Ascending aorta (tissue), 2 donors: ENCODE measurements at regions not wholly inside any gene's neighbourhood (a gene's known extent, or its start where the extent isn't known, plus 50 kb on each side); places are given as distances from the start of the nearest gene placed in this dataset.

Experiments
- DNase-seq, 2 donors: peaks; one replicate each; pipeline ENCODE4 v3.0.0-alpha.2; 2019; ENCODE audit warnings: low spot score in 2 of 2
- H3K27ac ChIP-seq, 2 donors: fragments of 200-600 bp; sonication (generic); one replicate each; pipeline ENCODE4 v1.5.1; 2016 to 2017; ENCODE audit warnings: mild to moderate bottlenecking in 1 of 2
- H3K27me3 ChIP-seq: fragments of 200-600 bp; sonication (generic); one replicate; pipeline ENCODE4 v1.5.1; 2017
- H3K36me3 ChIP-seq, 2 donors: fragments of 200-600 bp; sonication (generic); one replicate each; pipeline ENCODE4 v1.5.1; 2016
- H3K4me1 ChIP-seq, 2 donors: fragments of 200-600 bp; sonication (generic); one replicate each; pipeline ENCODE4 v1.5.1; 2016 to 2017; ENCODE audit warnings: mild to moderate bottlenecking in 1 of 2
- H3K4me3 ChIP-seq, 2 donors: fragments of 200-600 bp; sonication (generic); one replicate each; pipeline ENCODE4 v1.5.1; 2016 to 2017; ENCODE audit warnings: mild to moderate bottlenecking in 1 of 2
- H3K9me3 ChIP-seq, 2 donors: fragments of 200-600 bp; sonication (generic); one replicate each; pipeline ENCODE4 v1.5.1; 2016
- intact Hi-C: fragments of 100-400 bp; cut with DNase I; formaldehyde crosslinking; loops from one replicate; pipeline ENCODE4 v1.15.1; 2023
- TF ChIP-seq, protein P1 (sequence below), 3 experiments: fragments of 200-600 bp in 2 of 3; fragments of 450-650 bp in 1 of 3; sonication (generic) in 2 of 3; IDR thresholded peaks; one replicate each; pipeline ENCODE4 v1.5.1; 2016 to 2019; ENCODE audit warnings: antibody characterized with exemption in 3 of 3, mild to moderate bottlenecking in 1 of 3, moderate library complexity in 1 of 3

DNA sequence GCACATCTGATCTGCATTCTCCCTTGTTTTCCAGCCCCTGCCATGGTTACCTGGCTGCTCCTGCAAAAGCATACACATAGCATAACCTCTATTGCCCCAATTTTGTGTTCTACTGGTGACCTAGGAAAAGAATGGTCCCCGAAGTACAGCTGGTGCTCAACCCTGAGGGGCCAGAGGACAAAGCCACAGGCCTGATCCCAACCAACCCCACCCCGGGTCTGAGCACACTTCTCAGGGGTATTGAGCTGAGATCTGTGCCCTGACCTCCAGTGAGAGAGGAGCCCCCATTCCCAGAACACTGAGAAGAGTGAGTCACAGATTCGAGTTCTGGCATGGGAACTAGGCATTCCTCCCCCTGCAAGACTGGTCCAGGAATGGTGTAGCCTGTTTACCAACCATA is 465.5 kb upstream of the ACTRT1 start:
- Histone ChIP-seq H3K36me3 (no peaks in the 10 kb centered on the region), H3K4me3 (no peak overlapping the region), H3K27me3 (no peaks in the 10 kb centered on the region), H3K4me1 (no peaks in the 10 kb centered on the region), H3K27ac (no peak overlapping the region), H3K9me3 (no peaks in the 10 kb centered on the region)
- intact Hi-C loops = no loop called here
- peak in 1 of 2 donors; percentile 54 for DNase-seq
- TF ChIP-seq, protein P1, sequence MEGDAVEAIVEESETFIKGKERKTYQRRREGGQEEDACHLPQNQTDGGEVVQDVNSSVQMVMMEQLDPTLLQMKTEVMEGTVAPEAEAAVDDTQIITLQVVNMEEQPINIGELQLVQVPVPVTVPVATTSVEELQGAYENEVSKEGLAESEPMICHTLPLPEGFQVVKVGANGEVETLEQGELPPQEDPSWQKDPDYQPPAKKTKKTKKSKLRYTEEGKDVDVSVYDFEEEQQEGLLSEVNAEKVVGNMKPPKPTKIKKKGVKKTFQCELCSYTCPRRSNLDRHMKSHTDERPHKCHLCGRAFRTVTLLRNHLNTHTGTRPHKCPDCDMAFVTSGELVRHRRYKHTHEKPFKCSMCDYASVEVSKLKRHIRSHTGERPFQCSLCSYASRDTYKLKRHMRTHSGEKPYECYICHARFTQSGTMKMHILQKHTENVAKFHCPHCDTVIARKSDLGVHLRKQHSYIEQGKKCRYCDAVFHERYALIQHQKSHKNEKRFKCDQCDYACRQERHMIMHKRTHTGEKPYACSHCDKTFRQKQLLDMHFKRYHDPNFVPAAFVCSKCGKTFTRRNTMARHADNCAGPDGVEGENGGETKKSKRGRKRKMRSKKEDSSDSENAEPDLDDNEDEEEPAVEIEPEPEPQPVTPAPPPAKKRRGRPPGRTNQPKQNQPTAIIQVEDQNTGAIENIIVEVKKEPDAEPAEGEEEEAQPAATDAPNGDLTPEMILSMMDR (IDR thresholded peaks at IDR 0.05) = no peak

DNA sequence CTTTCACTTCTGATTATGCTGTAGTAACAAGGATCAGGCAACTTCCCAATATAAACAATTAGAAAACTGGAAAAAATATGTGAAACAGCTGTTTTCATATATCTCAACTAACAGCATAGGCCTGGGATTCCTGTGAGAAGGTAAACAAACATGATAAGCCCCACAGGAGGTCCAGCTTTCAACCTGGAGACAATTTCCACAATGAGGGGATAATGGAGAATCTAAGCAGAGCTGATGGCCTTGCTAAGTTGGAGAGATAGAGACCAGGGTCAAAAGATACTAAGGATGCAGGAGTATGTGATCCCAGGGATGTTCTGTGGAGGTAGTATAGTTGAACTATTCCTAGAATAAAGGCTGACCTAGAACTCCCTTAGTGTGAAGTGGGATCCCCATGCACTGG is 452.3 kb upstream of the ACTRT1 start:
- no peak for DNase-seq
- TF ChIP-seq, protein P1 (IDR thresholded peaks at IDR 0.05) = no peak
- no peak overlapping the region for H3K4me3 ChIP-seq
- intact Hi-C loops = no loop called here
- no peaks in the 10 kb centered on the region for H3K27me3 ChIP-seq
- H3K9me3 ChIP-seq = no peaks in the 10 kb centered on the region
- no peaks in the 10 kb centered on the region for H3K4me1 ChIP-seq
- no peaks in the 10 kb centered on the region for H3K36me3 ChIP-seq
- no peak overlapping the region for H3K27ac ChIP-seq

DNA sequence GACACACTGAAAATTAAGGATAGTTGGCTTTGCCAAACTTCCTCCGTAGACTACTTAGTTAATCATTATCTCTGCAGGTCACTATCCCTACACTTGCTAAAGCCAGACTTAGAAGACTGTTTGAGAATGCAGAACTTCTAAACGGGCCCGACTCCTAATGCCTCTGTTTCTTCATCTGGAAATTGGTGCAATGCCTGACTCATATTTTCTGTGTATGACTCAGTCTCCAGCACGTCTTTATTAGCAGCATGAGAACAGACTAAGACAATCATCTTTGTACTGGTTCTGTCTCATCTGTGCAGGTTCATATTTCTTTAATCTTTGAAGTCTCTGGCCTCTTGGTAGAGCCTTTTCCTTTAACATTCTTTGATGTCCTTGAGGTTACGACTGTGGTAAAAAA is 411.9 kb upstream of the ACTRT1 start:
- H3K9me3 ChIP-seq = no peaks in the 10 kb centered on the region
- no peaks in the 10 kb centered on the region for H3K36me3 ChIP-seq
- no peaks in the 10 kb centered on the region for H3K4me1 ChIP-seq
- H3K27ac ChIP-seq = no peak overlapping the region
- no peaks in the 10 kb centered on the region for H3K27me3 ChIP-seq
- no peak overlapping the region for H3K4me3 ChIP-seq
- no peak for DNase-seq
- TF ChIP-seq, protein P1 (IDR thresholded peaks at IDR 0.05) = no peak
- intact Hi-C loops = no loop called here

DNA sequence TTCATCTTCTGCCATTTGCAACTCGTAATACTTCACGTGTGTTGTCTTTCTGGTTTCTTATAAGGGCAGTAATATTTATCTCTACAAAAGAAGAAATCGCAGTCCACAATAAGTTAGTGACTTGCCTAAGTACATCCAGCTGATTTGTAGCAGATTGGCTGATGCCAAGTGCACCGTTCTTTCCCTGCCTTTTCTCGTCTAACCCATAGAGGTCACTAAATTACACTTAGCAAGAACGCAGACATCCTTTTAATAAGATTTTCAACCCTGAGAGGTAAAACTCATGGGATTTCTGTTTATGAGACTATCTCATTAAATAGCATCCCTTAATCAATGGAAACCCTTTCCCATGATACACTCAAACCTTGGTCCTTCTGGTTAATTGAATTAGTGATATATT is 408.6 kb upstream of the ACTRT1 start:
- H3K27me3 ChIP-seq = no peaks in the 10 kb centered on the region
- H3K27ac ChIP-seq = no peak overlapping the region
- intact Hi-C loops = no loop called here
- H3K4me1 ChIP-seq = no peaks in the 10 kb centered on the region
- TF ChIP-seq, protein P1 (IDR thresholded peaks at IDR 0.05) = no peak
- H3K9me3 ChIP-seq = no peaks in the 10 kb centered on the region
- no peak for DNase-seq
- no peak overlapping the region for H3K4me3 ChIP-seq
- no peaks in the 10 kb centered on the region for H3K36me3 ChIP-seq

DNA sequence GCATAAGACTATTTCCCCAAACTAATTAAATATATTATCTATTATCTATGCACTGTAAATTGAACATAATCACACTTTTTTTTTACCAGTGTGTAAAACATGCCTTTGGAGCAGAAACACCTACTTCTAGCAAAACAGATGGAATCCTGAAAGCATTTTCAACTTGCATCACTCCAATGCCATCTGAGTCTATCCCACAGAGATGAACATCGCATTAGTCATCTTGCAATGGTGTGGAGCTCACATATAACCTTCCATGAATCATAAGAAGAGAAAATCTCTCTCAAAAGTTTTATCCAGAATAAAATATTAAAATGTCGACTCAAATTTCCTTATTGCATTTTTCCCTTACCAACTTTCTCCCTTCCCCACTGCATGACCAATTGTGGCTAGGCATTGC is 406.7 kb upstream of the ACTRT1 start:
- no peaks in the 10 kb centered on the region for H3K9me3 ChIP-seq
- DNase-seq = no peak
- H3K4me1 ChIP-seq = no peaks in the 10 kb centered on the region
- intact Hi-C loops = no loop called here
- H3K27me3 ChIP-seq = no peaks in the 10 kb centered on the region
- no peak overlapping the region for H3K27ac ChIP-seq
- TF ChIP-seq, protein P1 (IDR thresholded peaks at IDR 0.05) = no peak
- H3K4me3 ChIP-seq = no peak overlapping the region
- no peaks in the 10 kb centered on the region for H3K36me3 ChIP-seq

DNA sequence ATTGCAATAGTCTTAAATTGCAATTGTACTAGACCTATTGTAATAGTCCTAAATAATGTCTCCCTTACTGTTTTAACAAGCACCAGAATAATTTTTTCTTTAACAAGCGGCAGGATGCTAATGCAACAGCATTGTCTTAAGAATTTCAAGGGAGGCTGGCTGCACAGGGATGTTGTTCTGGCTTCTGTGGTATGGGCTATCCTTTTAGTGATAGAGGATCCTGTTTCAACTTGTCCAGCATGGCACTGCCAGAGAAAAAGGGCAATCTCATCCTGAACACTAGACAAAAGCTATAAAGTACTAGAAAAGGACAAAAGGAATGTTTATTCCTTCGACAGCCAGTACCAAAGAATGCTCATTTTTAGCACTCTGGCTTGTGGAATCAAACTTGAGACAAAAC is 405.5 kb upstream of the ACTRT1 start:
- intact Hi-C loops = no loop called here
- Histone ChIP-seq H3K36me3 (no peaks in the 10 kb centered on the region), H3K4me1 (no peaks in the 10 kb centered on the region), H3K4me3 (no peak overlapping the region), H3K9me3 (no peaks in the 10 kb centered on the region), H3K27me3 (no peaks in the 10 kb centered on the region), H3K27ac (no peak overlapping the region)
- TF ChIP-seq, protein P1 (IDR thresholded peaks at IDR 0.05) = no peak
- no peak for DNase-seq
